Glutamatergic neuron (in vitro differentiated cells): ENCODE measurements at regions not wholly inside any gene's neighbourhood (a gene's known extent, or its start where the extent isn't known, plus 50 kb on each side); places are given as distances from the start of the nearest gene placed in this dataset.

ENCODE experiments used
- DNase-seq: peaks from one replicate; pipeline ENCODE4 v3.0.0; 2022
- H3K27ac Mint-ChIP-seq: one replicate; pipeline ENCODE4 v1.8.0; 2020; ENCODE audit warnings: mild to moderate bottlenecking, mixed read lengths, inconsistent platforms; ENCODE audit not compliant: unreplicated experiment
- H3K27me3 Mint-ChIP-seq: one replicate; pipeline ENCODE4 v1.8.0; 2020; ENCODE audit warnings: mild to moderate bottlenecking, moderate library complexity, mixed read lengths, inconsistent platforms; ENCODE audit not compliant: unreplicated experiment
- H3K36me3 Mint-ChIP-seq: one replicate; pipeline ENCODE4 v1.8.0; 2020; ENCODE audit warnings: mild to moderate bottlenecking, mixed read lengths, inconsistent platforms; ENCODE audit not compliant: unreplicated experiment
- H3K4me1 Mint-ChIP-seq: one replicate; pipeline ENCODE4 v1.8.0; 2020; ENCODE audit warnings: mild to moderate bottlenecking, low read depth, mixed read lengths, inconsistent platforms; ENCODE audit not compliant: unreplicated experiment
- H3K4me3 Mint-ChIP-seq: one replicate; pipeline ENCODE4 v1.8.0; 2020; ENCODE audit warnings: mild to moderate bottlenecking, mixed read lengths, inconsistent platforms; ENCODE audit not compliant: unreplicated experiment
- H3K9me3 Mint-ChIP-seq: one replicate; pipeline ENCODE4 v1.8.0; 2020; ENCODE audit warnings: mild to moderate bottlenecking, moderate library complexity, mixed read lengths, inconsistent platforms; ENCODE audit not compliant: unreplicated experiment
- TF ChIP-seq, protein P1 (sequence below): fragments of 200-600 bp; sonication (generic); IDR thresholded peaks from one replicate; pipeline ENCODE4 v1.5.0; 2021; ENCODE audit not compliant: partially characterized antibody, unreplicated experiment

DNA sequence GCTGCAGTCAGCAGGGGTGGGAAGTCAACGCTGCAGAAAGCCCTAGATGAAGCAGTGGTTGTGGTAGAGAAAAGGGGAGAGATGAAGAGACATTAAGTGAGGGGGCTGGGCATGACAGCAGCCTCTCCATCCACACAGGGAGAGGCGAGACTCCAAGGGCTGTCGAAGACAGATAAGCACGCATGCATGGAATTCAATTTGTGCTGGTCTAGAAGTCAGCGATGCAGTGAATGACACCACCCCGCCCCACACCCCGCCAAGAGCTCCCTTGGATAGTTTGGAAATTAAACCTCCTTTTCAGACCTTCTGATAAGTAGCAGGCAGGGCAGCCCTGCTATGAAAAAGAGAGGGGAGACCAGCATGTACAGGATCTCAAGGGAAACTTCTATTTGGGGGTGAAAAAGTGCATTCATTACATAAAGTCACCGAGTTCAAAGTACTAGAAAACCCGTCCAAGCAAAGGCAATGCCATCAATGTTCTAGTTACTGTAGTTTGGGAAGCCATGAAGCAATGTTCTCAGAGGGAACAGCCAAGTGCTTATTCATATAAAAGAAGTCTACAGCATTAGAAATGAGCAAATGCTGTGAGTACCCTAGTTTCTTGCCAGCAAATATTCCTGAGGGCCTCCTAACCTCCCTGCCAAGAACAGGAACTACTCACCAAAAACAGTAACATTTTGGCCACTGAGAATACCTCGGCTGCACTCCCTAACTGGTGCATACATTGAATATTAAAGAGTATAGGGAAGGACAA, 152.3 kb upstream of the ANXA10 start:
- Mint-ChIP-seq H3K36me3 (no peaks in the 10 kb centered on the region), H3K27me3 (no peaks in the 10 kb centered on the region), H3K4me1 (no peaks in the 10 kb centered on the region), H3K27ac (no peak overlapping the region), H3K4me3 (no peak overlapping the region), H3K9me3 (no peaks in the 10 kb centered on the region)
- no peak for DNase-seq
- TF ChIP-seq, protein P1, sequence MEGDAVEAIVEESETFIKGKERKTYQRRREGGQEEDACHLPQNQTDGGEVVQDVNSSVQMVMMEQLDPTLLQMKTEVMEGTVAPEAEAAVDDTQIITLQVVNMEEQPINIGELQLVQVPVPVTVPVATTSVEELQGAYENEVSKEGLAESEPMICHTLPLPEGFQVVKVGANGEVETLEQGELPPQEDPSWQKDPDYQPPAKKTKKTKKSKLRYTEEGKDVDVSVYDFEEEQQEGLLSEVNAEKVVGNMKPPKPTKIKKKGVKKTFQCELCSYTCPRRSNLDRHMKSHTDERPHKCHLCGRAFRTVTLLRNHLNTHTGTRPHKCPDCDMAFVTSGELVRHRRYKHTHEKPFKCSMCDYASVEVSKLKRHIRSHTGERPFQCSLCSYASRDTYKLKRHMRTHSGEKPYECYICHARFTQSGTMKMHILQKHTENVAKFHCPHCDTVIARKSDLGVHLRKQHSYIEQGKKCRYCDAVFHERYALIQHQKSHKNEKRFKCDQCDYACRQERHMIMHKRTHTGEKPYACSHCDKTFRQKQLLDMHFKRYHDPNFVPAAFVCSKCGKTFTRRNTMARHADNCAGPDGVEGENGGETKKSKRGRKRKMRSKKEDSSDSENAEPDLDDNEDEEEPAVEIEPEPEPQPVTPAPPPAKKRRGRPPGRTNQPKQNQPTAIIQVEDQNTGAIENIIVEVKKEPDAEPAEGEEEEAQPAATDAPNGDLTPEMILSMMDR = no peak

DNA sequence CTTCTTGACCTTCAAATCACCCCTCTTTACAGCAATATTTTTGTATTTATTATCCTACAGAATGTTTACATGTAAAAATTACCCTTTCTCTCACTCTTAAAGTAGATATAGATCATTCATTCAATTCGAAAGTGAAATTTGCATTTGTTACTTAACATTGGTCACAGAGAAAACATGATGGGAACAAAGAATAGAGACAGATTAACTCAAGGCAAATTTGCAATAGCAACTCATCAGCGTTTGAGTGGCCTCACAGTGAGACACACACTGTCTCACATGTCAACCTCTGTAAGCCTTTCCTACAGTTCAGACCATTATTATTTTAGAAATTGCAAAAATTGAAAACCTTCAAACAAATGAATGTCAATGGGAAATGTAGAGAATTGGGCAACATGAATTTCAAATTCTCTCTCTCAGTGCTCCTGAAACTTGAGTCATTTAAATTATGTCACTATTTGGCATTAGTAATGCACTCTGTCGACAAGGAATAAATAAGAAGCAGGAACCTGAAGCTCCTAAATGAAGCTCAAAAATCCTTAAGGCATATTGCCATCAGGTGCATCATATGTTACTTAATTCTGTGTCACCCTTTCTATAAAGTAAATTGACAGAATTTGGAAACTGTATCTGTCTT, 148.3 kb upstream of the ANXA10 start:
- no peak for DNase-seq
- Mint-ChIP-seq H3K27ac (no peak overlapping the region), H3K9me3 (no peaks in the 10 kb centered on the region), H3K4me1 (no peaks in the 10 kb centered on the region), H3K27me3 (peaks cover 1% of the 10 kb centered on the region), H3K4me3 (no peak overlapping the region), H3K36me3 (no peaks in the 10 kb centered on the region)
- TF ChIP-seq, protein P1 = no peak

DNA sequence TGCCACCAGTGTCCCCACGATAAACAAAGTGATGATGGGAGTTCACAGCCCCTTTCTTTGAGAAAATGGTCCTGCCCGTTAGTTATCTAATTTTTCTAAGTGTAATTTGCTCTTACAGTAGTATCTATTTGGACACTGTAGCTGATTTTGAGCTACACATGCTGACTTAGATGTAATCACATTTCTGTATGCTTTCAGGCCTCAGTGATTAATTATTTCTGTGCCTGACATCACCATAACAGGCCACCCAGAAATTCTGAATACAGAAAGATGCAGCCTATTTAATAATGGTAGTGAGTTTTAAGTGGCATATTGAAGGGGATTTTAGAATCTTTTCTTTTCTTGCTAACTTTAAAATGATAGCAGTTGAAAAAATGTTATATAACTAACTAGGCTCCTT, 147.6 kb upstream of the ANXA10 start:
- Mint-ChIP-seq H3K27me3 (peaks cover 1% of the 10 kb centered on the region), H3K27ac (no peak overlapping the region), H3K9me3 (no peaks in the 10 kb centered on the region), H3K4me3 (no peak overlapping the region), H3K4me1 (no peaks in the 10 kb centered on the region), H3K36me3 (no peaks in the 10 kb centered on the region)
- DNase-seq = no peak
- TF ChIP-seq, protein P1 = no peak

DNA sequence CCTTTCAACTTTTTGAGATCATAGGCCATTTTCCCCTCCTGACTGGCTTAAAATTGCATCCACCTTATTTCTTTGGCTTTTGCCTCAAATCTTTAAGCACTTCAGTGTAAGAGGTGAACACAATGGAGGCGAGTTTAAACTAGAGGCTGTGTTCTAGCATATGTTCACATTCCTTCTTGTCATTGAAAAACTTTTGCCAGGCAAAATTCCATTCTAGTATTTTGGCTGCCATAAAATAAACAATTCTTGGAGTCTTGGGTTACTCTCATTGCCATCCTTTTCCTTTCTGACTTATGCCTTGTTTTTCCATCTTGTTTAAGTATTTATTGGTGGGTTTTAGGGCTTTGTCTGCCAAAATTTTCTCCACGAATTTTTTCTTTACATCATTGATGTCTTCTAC, 137.3 kb upstream of the ANXA10 start:
- Mint-ChIP-seq H3K9me3 (peaks cover 7% of the 10 kb centered on the region), H3K27me3 (no peaks in the 10 kb centered on the region), H3K4me1 (no peaks in the 10 kb centered on the region), H3K36me3 (peaks cover 14% of the 10 kb centered on the region), H3K4me3 (no peak overlapping the region), H3K27ac (no peak overlapping the region)
- TF ChIP-seq, protein P1 = no peak
- no peak for DNase-seq

DNA sequence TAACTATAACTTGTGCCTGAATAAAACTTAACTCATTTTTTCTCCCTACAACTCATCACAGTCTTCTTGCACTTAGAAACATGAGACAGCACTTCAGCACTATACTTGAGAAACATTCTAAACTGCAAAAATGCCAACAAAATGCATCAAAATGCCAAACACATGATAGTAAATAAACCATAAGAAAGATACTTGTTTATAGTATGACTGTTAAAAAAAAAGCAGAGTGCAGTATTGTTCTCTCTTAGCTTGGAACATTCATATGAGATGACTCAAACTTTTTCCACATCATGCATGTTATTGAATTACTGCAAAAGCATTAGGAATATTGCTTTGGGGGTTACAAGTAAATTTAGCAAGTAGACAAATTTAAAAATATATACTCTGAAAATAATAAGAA, 135.7 kb upstream of the ANXA10 start:
- Mint-ChIP-seq H3K9me3 (peaks cover 9% of the 10 kb centered on the region), H3K36me3 (peaks cover 14% of the 10 kb centered on the region)

More for the DNA sequence above, 135.7 kb upstream of the ANXA10 start:
- no peaks in the 10 kb centered on the region for H3K4me1 Mint-ChIP-seq
- no peak overlapping the region for H3K27ac Mint-ChIP-seq
- DNase-seq = no peak
- no peaks in the 10 kb centered on the region for H3K27me3 Mint-ChIP-seq
- no peak overlapping the region for H3K4me3 Mint-ChIP-seq
- TF ChIP-seq, protein P1 = no peak
